Stimulated activated naive CD4-positive, alpha-beta T cell (primary cell): ENCODE measurements at regions not wholly inside any gene's neighbourhood (a gene's known extent, or its start where the extent isn't known, plus 50 kb on each side); places are given as distances from the start of the nearest gene placed in this dataset.
"Not testable (repeated sequence)": the region's sequence is repeated elsewhere in the genome, so short reads cannot be mapped to it uniquely, and the experiment has no call there.

Experiments
- DNase-seq, 6 experiments: peaks; one replicate each; lab custom pipeline; 2025; lab: John Stamatoyannopoulos, UW

DNA sequence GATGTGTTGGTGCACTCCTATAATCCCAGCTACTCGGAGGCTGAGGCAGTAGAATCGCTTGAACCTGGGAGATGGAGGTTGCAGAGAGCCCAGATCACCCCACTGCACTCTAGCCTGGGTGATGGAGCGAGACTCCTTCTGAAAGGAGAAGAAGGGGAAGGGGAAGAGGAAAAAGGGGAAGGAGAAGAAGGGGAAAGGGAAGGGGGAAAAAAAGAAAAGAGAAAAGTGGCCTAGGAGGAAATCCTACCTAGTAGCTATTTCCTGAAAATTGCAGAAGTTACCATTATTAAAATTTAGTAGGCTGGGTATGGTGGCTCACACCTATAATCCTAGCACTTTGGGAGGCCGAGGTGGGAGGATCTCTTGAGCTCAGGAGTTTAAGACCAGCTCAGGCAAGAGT, 67.4 kb downstream of the ARRDC3 start:
- no peak for DNase-seq

DNA sequence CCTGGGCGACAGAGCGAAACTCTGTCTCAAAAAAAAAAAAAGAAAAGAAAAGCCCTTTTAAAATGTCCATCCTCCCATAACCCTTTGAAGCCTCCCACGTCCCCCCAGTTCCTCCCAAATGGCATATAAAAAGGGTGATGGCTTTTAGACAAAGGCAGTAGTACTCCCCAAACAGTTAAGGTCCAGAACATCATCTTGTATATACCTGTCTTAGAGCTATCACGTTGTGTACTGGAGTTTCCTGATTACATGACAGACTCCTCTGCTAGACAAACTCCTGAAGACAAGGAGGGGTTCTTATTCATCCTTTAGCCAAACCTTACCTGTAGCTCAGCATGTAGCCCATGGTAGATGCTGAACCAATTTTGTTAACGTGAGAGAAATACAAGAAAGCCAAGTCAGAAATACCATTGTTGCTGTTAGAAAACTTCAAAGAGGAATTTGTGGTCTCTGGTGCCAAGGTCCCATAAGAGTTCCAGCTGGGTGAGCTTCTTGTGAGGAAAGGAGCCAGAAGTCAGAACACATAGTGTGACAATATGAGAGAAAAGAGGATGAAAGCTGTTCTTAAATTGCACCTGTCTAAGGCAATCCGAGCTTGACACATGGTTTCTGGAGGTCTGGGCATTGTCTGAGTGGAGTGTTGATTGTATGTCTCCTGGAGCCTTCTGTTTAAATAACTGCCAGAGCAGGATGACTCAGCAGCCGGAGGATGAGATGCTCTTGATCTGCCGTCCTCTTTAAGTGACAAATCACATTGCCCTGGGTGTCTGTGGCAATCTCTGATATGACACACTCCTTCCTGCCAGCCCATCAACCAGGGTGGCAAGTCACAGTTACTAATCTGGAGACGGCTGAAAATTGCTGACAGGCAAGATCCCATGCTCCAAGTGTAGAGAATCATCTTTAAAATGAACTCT, 69.1 kb downstream of the ARRDC3 start:
- peak; percentile 28 to 56 (median 42) for DNase-seq

DNA sequence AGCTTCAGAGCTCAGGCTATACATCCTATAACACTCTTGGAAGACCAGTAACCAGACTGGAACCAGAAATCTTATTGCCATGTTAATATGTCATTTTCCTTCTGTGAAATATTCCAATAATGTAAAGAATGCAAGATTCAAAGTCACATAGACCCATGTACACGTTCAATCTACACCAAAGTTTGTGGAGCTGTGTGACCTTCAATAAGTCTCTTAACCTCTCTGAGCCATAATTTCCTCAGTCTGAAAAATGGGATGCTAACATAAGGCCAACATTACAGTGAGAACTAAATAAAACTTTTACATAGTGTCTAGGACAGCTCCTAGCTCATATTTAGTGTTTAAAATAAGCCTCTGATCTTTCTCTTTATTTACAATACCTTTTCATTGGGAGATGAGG, 70.4 kb downstream of the ARRDC3 start:
- no peak for DNase-seq

DNA sequence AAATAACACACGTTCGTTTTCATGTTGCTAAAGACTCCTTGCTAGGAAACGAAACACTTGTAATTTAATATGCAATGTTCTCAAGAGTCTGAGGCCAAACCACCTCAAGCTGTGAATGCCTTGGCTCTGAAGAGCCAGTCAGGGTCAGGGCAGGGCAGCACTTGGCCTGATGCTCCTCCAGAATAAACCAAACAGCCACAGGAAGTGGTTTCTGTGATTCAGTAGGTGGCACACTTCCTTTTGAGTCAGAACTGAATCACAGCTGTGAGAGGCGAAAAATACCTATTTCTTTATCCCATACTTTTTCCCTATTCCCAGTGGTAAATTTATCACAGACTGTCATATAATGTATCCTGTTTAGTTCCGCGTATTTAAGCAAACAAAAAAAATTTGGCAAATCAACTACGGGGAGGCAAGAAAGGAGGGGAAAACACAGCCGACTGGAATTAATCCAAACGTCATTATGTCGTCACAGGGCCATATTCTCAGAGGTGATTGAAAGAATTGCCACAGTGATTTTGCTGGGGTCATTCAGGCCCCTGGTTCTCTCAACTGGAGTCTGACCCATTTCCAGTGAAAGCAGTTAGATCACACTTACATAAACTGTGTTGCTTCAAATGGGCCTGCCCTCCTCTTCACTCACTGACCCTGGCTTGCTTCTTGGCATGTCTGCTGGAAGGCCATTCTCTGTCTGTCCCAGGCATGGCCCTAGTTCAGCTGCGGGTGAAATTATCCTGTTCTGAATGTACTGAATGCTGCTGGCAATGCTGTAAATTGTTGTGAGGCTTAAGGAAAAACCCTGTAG, 71.2 kb downstream of the ARRDC3 start:
- peak; percentile 2 to 78 (median 48) for DNase-seq

DNA sequence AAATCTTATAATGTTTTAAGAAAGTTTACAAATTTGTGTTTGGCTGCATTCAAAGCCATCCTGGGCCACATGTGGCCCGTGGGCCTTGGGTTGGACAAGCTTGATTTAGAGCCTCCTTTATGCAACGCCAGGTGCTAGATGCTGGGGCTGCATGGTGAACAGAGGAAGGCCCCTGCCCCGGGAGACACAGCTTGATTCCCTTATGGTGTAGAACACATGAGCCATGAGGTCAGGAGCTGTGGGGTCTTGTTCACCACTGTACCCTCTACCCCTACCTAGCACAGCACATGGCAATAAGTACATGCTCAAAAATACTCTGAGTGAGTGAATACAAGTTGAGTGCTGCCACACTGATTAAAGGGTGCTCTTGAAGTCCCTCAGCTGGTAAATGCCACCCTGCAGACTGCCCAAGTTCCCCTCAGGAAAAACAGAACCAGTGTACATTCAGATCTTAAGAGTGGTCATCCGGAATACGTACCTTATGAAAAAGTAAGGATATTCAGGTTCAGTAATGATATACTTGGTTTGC, 71.9 kb downstream of the ARRDC3 start:
- DNase-seq: no peak

DNA sequence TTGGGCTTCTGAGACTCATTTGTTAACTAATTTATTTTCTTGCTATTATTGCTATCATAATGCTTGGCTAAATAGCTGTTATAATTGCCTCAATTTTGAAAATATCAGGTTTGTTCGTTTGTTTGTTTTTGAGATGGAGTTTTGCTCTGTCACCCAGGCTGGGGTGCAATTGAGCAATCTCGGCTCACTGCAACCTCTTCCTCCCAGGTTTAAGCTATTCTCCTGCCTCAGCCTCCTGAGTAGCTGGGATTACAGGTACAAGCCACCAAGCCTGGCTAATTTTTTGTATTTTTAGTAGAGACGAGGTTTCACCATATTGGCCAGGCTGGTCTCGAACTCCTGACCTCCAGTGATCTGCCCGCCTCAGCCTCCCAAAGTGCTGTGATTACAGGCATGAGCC, 75.0 kb downstream of the ARRDC3 start:
- not testable (repeated sequence) for DNase-seq

DNA sequence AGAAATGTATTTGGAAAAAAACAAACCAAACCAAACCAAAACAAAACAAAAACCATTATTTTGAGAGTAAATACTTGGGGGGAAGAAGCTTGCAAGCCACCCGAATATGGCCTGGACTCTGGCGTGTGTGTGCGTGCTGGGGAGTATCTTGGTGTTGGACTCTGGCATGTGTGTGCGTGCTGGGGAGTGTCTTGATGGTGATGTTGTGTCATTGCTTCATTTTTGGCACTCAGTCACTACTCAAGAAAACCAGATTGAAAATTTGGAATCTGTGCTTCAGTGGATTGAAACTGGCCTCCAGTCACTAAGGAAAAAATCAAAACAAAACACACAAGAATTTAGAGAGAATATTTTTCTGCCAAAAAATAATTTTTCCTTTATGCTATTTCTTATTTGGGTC, 76.1 kb downstream of the ARRDC3 start:
- DNase-seq: no peak

DNA sequence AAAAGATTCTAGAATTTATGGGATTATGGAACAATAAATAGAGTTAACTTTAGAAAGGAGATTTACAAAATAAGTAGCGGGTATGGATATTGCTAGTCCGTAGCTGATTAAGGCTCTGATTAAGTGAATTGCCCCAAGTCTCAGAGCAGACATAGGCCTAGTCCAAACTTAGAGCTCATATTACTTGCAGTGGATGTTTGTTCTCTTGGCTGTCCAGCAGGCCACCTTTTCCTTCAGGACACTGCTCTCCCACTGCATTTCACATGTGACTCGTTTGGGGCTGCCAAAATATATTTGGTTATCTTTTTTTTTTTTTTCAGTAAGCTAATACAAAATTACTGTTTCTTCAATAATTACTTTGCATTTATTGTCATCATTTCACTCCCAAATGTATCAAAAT, 76.6 kb downstream of the ARRDC3 start:
- no peak for DNase-seq

DNA sequence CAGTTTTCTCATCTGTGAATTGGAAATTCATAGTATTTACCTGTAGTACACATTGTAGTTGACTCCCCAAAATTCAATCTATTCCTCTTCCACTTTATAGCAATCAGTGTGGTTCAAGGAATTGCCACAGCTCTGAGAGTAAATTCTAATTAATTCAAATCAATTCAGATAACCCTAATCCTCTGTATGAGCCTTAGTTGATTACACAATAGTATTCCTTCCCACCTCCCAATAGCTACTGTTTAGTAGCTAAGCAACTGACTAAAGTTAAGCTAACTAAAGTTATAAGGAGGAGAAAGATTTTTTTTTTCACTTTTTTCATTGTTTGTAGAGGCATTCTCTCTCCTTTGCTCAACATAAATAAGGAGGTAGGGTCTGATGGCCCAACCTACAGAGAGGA, 77.5 kb downstream of the ARRDC3 start:
- no peak for DNase-seq

DNA sequence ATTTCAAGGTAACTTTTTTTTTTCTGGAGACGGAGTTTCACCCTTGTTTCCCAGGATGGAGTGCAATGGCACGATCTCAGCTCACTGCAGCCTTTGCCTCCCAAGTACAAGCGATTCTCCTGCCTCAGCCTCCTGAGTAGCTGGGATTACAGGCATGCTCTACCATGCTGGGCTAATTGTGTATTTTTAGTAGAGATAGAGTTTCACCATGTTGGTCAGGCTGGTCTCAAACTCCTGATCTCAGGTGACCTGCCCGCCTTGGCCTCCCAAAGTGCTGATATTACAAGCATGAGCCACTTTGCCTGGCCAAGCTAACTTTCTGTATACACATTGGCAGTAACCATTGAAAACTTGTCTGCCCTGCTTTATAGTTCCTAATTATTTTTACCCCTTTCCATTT, 79.1 kb downstream of the ARRDC3 start:
- not testable (repeated sequence) for DNase-seq

DNA sequence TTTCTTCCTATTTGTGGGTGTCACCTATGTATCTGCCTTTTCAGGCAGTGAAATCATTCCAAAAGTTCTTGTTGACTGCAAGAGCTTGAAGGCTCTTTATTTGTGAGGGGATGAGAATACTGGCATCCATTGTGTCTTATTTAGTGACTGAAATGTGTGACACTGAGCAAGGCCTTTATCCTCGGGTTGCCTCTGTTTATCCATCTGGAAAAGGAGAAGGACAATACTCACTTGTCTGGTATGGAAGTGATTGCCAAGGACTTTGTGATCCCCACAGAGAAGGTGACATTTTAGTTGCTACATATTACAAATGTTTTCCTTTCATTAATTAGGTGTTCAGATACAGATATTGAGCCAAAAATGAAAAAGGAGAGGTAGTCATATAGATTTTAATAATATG, 80.2 kb downstream of the ARRDC3 start:
- DNase-seq: no peak

DNA sequence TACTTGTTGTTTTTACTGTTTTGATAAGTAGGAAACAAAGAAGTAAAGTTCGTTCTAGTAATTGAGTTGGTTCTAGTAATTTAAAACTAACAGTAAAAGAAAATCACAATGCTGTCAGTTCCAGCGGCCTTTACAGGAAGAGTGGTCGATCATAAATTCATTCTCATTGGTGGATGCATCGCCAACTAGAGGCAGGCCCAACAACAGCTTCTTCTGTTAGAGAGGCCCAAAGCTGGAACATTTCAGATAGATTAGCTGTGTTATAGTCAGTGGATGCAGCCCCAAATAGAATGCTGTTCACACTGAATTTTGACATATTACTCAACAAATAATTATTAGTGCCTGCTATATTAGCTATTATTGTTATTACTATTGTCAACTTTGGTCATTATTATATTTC, 80.8 kb downstream of the ARRDC3 start:
- DNase-seq: no peak

DNA sequence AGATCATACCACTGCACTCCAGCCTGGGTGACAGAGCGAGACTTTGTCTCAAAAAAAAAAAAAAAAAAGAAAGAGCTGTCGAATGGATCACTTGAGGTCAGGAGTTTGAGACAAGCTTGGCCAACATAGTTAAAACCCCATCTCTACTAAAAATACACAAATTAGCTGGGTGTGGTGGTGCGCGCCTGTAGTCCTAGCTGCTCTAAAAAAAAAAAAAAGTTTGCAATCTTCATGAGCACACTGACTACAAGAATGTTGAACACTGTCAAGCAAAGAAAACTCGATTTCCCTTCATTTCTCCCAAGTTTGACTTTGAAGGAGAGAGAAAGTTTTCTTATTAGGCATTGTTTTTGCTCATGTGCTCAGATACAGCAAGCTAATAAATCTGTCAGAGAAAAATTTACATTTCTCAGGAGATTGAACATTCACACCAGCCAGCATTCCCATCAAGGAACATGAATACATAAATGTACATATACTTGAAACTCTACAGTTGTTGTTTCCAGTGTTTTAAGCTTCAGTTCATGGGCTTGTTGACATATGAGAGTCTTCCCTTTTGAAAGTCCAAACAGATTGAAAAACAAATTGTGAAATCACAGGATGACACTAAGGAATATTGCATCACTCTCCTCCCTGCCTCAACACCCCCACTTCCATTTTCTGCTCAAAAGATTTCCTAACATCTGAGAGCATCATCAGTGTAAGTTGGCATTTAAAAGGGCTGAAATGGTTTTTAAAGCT, 81.8 kb downstream of the ARRDC3 start:
- DNase-seq: no peak

DNA sequence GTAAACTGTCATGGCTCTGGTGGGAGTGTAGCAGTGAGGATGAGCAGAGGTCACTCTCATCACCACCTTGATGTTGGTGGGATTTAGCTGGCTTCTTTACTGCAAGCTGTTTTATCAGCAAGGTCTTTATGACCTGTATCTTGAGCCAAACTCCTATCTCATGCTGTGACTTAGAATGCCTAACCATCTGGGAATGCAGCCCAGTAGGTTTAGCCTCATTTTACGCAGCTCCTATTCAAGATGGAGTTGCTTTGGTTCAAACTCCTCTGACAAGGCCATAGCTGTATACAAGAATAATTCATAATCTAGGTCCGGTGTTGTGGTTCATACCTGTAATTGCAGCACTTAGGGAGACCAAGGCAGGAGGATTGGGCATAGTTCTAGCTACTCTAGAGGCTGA, 85.1 kb downstream of the ARRDC3 start:
- no peak for DNase-seq

DNA sequence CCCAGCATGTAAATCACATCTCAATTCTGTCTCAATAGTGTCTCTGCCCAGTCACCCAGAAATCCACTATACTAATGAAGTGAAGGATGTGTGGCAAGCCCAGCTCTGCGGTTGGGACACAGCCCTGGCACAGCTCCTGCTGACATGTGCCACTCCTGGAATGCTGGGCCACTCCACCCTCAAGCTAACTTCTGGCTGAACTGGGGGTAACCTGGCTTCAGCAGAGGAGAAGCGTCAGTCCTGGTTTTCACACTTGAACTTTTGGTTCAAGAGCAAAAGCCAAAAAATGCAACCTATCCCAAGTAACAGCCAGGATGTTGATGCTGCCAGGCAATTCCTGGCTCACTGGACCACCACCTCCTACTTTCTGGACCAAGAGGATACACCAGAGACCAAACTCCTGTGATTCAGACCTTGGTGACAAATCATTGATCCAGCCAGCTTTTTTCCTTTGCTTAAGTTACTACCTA, 86.4 kb downstream of the ARRDC3 start:
- no peak for DNase-seq

DNA sequence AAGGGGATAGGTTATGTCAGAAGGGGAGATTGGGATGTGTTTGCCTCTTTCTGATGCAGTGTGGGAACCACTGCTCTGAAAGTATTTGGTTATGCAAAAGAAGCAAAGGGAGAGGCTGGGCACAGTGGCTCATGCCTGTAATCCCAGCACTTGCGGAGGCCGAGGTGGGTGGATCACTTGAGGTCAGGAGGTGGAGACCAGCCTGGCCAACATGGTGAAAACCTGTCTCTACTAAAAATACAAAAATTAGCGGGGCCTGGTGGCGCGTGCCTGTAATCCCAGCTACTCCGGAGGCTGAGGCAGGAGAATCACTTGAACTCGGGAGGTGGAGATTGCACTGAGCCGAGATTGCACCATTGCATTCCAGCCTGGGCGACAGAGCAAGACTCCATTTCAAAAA, 87.0 kb downstream of the ARRDC3 start:
- DNase-seq: not testable (repeated sequence)

DNA sequence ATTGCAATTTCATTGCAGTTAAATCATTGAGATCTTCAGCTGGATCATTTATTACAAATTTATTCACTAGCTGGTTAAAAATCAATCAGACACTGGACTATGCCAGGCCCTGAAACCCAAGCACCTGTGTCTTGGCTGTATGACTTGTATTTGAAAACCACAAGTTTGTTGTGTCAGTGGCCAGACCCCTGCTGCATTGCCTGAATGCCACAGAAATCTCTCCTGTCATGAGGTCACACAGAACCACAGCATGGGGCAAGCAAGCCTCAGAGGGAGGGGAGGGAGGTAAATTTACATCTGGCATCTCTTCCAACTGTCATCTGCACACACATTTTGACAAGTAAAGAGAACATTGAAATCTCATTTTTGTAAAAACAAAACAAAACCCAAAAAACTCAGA, 90.0 kb downstream of the ARRDC3 start:
- DNase-seq: no peak

DNA sequence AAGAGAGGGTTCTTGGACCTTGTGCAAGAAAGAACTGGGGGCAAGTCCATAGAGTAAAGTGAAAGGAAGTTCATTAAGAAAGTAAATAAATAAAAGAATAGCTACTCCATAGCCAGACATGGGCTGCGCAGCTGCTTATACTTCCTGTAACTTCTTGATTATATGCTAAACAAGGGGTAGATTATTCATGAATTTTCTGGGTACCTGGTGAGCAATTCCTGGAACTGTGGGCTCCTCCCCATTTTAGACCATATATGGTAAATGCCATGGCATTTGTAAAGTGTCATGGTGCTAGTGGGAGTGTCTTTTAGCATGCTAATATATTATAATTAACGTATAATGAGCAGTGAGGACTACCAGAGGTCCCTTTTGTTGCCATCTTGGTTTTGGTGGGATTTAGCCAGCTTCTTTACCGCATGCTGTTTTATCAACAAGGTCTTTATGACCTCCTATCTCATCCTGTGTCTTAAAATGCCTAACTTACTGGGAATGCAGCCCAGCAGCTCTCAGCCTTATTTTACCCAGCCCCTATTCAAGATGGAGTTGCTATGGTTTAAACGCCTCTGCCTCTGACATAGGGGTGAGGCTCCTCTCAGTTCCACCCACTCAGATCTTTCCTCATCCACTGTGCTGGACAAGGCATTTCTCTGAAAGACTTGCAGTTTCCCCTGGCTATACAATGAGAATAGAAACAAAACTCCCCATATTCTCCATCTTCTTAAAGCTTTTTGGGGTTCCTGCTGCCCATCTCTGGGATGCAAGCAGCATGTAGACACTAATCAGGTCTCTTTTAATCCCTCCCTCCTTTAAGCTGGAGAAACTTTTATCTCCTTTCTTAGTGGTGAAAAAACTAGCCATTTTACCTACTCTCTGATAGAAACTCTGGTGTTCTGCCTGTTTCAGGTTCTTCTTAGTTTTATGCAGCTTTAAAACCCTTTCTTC, 91.2 kb downstream of the ARRDC3 start:
- DNase-seq: no peak

DNA sequence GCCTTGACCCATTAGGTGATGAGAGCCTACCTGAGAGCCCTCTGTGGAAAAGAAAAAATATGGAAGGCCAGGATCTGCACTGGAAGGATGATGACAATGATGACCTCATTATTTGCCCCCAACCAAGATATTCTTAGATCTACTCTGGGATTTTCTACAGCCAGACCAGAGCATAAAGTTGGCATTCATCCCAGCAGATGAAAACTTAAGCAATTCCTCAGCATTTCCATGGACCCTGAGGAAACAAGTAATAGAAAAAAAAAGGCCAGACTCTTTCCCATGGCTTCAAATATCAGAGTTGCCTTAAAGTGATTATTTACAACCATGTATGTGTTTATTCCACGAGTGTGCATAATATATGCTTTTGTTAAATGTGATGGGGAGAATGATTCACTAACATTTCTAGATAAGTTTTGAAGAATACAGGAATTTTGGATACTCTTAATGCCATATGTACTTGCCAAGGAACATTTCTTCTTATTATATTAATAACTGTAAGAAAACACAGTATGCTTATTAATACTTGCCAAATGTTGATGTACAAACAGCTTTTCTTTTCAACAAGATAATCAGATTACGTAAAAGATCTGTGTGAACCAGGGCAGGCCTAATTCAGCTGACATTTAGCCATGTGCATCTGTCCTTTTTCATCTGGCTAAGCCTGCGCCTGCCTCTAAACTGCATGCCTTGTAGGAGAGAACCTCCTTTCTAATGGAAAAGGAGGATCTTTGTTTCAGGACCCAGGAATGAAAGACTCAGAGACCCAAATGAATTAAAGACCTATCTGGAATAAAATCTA, 94.8 kb downstream of the ARRDC3 start:
- DNase-seq: no peak

DNA sequence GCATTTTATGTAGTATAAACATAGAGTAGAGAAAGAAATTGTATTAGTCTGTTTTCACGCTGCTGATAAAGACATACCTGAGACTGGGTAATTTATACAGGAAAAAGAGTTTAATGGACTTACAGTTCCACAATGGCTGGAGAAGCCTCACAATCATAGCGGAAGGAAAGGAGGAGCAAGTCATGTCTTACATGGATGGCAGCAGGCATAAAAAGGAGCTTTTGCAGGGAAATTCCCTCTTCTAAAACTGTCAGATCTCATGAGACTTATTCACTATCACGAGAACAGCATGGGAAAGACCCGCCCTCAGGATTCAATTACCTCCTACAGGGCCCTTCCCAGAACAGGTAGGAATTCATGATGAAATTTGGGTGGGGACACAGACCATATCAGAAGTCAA, 98.1 kb downstream of the ARRDC3 start:
- DNase-seq: not testable (repeated sequence)
